Skeletal muscle tissue (tissue), 3 donors: ENCODE measurements at regions not wholly inside any gene's neighbourhood (a gene's known extent, or its start where the extent isn't known, plus 50 kb on each side); places are given as distances from the start of the nearest gene placed in this dataset.

ENCODE experiments used
- H3K27ac ChIP-seq: one replicate; pipeline ENCODE4 v1.7.0; 2013; ENCODE audit warnings: mild to moderate bottlenecking, low read depth, low read length, inconsistent platforms
- H3K27me3 ChIP-seq, 3 donors: one replicate each; pipeline ENCODE4 v1.7.0; 2013; ENCODE audit warnings: low read length in 3 of 3; ENCODE audit not compliant: control insufficient read depth in 3 of 3, insufficient read depth in 3 of 3
- H3K36me3 ChIP-seq, 3 donors: one replicate each; pipeline ENCODE4 v1.7.0; 2013; ENCODE audit warnings: low read length in 3 of 3; ENCODE audit not compliant: control insufficient read depth in 3 of 3, insufficient read depth in 3 of 3
- H3K4me1 ChIP-seq, 3 donors: one replicate each; pipeline ENCODE4 v1.7.0; 2013; ENCODE audit warnings: low read length in 3 of 3, mild to moderate bottlenecking in 3 of 3; ENCODE audit not compliant: control insufficient read depth in 3 of 3, insufficient read depth in 3 of 3
- H3K4me3 ChIP-seq, 3 donors: one replicate each; pipeline ENCODE4 v1.7.0; 2013; ENCODE audit warnings: low read length in 3 of 3
- H3K9ac ChIP-seq, 3 donors: one replicate each; pipeline ENCODE4 v1.7.0; 2013; ENCODE audit warnings: low read length in 3 of 3, mild to moderate bottlenecking in 3 of 3, moderate library complexity in 2 of 3, low read depth in 1 of 3
- H3K9me3 ChIP-seq, 3 donors: one replicate each; pipeline ENCODE4 v1.7.0; 2013; ENCODE audit warnings: low read length in 3 of 3; ENCODE audit not compliant: control insufficient read depth in 3 of 3
- donor health status: Osteomylitis.

- H3K9me3 ChIP-seq, result peaks cover 0 to 4% (median 0%) of the 10 kb centered on the region in 3 donors
- H3K4me1 ChIP-seq, result no peaks in the 10 kb centered on the region
- no peaks in the 10 kb centered on the region for H3K36me3 ChIP-seq
- no peak overlapping the region for H3K4me3 ChIP-seq
- no peak overlapping the region for H3K9ac ChIP-seq
- H3K27ac ChIP-seq, result no peak overlapping the region
- H3K27me3 ChIP-seq, result no peaks in the 10 kb centered on the region
These were observed 1118.1 kb upstream of the PRKX start for GRCh38 chrX:4831574-4831973.

DNA sequence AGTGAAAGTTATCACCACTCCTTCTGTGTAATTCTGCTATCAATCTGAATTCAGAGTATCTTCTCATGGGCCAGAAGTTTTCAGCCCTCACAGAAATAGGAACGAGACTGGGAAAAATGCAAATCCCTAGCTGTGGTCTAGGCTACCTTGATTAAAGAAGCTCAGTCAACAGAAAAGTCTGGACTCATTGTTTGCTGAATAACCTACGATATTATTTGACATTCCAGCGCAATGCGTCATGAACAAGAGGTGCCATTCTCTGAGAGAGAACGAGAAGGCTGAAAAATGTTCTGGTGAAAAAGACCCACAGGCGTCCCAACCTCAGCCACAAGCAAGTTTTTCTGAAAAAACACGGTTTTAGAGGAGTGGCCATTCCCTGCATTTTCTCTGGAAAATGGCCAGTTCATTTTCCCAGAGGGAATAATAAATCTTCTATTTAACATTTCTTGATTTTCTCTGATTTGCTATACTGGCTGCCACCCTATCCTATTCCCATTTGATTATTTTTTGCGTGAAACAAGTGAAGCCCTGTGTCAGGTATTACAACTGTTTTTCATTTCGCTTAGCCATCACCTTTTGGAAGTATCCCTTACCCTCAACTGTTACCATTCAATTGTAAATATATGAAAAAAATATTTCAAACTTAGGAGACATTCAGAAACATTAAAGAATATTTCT, 1117.6 kb upstream of the PRKX start:
- H3K4me3 ChIP-seq, result no peak overlapping the region
- H3K36me3 ChIP-seq, result no peaks in the 10 kb centered on the region
- no peak overlapping the region for H3K9ac ChIP-seq
- no peaks in the 10 kb centered on the region for H3K27me3 ChIP-seq
- H3K27ac ChIP-seq, result no peak overlapping the region
- peaks cover 0 to 4% (median 0%) of the 10 kb centered on the region in 3 donors for H3K9me3 ChIP-seq
- H3K4me1 ChIP-seq, result no peaks in the 10 kb centered on the region

GRCh38 chrX:4825550-4825949, 1112.1 kb upstream of the PRKX start:
- no peak overlapping the region for H3K9ac ChIP-seq
- H3K27ac ChIP-seq, result no peak overlapping the region
- no peak overlapping the region for H3K4me3 ChIP-seq
- no peaks in the 10 kb centered on the region for H3K36me3 ChIP-seq
- H3K4me1 ChIP-seq, result no peaks in the 10 kb centered on the region
- no peaks in the 10 kb centered on the region for H3K27me3 ChIP-seq
- H3K9me3 ChIP-seq, result no peaks in the 10 kb centered on the region

- no peak overlapping the region for H3K4me3 ChIP-seq
- no peak overlapping the region for H3K9ac ChIP-seq
- no peaks in the 10 kb centered on the region for H3K9me3 ChIP-seq
- no peak overlapping the region for H3K27ac ChIP-seq
- no peaks in the 10 kb centered on the region for H3K27me3 ChIP-seq
- H3K4me1 ChIP-seq, result no peaks in the 10 kb centered on the region
- no peaks in the 10 kb centered on the region for H3K36me3 ChIP-seq
These were observed 1096.1 kb upstream of the PRKX start for GRCh38 chrX:4809571-4809970.

- H3K9ac ChIP-seq, result no peak overlapping the region
- H3K27me3 ChIP-seq, result no peaks in the 10 kb centered on the region
- H3K9me3 ChIP-seq, result no peaks in the 10 kb centered on the region
- H3K4me3 ChIP-seq, result no peak overlapping the region
- no peak overlapping the region for H3K27ac ChIP-seq
- H3K4me1 ChIP-seq, result no peaks in the 10 kb centered on the region
- no peaks in the 10 kb centered on the region for H3K36me3 ChIP-seq
These were observed 1092.1 kb upstream of the PRKX start for GRCh38 chrX:4805502-4805901.

DNA sequence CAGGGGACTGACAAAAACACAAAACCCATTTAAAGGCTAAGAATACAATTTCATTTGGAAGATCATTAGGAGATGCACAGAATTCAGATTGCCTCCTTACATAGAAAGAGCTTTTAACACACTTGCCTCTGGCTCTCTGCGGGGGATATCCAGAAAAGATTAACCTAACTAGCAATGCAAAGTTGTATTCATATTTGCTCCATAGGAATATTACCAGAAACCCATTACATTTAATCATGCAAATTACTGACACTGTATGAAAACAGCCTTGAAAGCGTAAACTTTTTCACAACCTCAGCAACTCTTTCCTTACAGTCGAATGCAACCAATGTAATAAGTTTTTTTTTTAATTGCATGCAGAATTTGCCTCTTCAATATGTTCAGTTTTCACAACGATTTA, 1087.3 kb upstream of the PRKX start:
- no peak overlapping the region for H3K27ac ChIP-seq
- no peak overlapping the region for H3K4me3 ChIP-seq
- H3K9ac ChIP-seq, result no peak overlapping the region
- no peaks in the 10 kb centered on the region for H3K9me3 ChIP-seq
- no peaks in the 10 kb centered on the region for H3K4me1 ChIP-seq
- H3K36me3 ChIP-seq, result no peaks in the 10 kb centered on the region
- no peaks in the 10 kb centered on the region for H3K27me3 ChIP-seq

- Histone ChIP-seq H3K4me3 (no peak overlapping the region), H3K9me3 (no peaks in the 10 kb centered on the region), H3K9ac (no peak overlapping the region), H3K27ac (no peak overlapping the region), H3K36me3 (no peaks in the 10 kb centered on the region), H3K27me3 (no peaks in the 10 kb centered on the region), H3K4me1 (no peaks in the 10 kb centered on the region)
These were observed 1074.5 kb upstream of the PRKX start for GRCh38 chrX:4787971-4788370.

GRCh38 chrX:4764888-4765287, 1051.4 kb upstream of the PRKX start:
- H3K36me3 ChIP-seq, result no peaks in the 10 kb centered on the region
- H3K27ac ChIP-seq, result no peak overlapping the region
- H3K27me3 ChIP-seq, result no peaks in the 10 kb centered on the region
- H3K4me1 ChIP-seq, result no peaks in the 10 kb centered on the region
- H3K9me3 ChIP-seq, result no peaks in the 10 kb centered on the region
- no peak overlapping the region for H3K9ac ChIP-seq
- H3K4me3 ChIP-seq, result no peak overlapping the region

- Histone ChIP-seq H3K36me3 (no peaks in the 10 kb centered on the region), H3K27ac (no peak overlapping the region), H3K9me3 (no peaks in the 10 kb centered on the region), H3K9ac (no peak overlapping the region), H3K27me3 (no peaks in the 10 kb centered on the region), H3K4me1 (no peaks in the 10 kb centered on the region), H3K4me3 (no peak overlapping the region)
These were observed 1048.7 kb upstream of the PRKX start for GRCh38 chrX:4762196-4762595.

DNA sequence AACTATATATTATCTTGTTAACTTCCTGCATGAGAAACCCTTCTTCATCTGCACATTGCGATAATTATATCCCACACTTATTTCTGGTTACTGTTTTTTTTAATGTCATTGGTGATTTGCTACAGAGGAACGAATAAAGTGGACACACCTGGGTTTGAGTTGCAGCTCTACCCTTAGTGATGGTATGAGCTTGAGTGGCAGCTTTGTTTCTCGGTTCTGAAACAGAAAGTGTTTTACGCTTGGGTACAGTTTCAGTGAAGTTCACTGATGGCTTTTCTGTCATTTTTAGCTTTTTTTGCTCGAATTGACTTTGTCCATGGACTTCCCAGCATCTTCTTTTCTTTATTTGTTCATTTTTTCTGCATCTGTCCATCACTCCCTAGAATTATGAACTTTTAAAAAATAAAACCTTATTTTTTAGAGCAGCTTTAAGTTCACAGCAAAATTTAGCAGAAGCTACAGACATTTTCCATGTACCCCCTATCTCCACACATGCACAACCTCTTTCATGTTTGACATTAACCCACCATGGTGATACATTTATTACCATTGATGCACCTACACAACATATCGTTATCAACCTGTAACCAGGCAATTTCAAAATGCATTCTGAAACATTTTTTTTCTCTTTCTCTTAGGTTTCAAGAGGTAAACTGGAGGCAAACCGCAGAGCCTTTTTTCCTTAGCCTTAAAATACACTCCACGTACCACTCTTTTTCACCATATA, 1041.6 kb upstream of the PRKX start:
- H3K9ac ChIP-seq, result no peak overlapping the region
- H3K27ac ChIP-seq, result no peak overlapping the region
- no peaks in the 10 kb centered on the region for H3K9me3 ChIP-seq
- H3K4me3 ChIP-seq, result no peak overlapping the region
- no peaks in the 10 kb centered on the region for H3K4me1 ChIP-seq
- H3K27me3 ChIP-seq, result no peaks in the 10 kb centered on the region
- no peaks in the 10 kb centered on the region for H3K36me3 ChIP-seq
